IMR-90 (cell line): ENCODE measurements at regions not wholly inside any gene's neighbourhood (a gene's known extent, or its start where the extent isn't known, plus 50 kb on each side); places are given as distances from the start of the nearest gene placed in this dataset.
A peak's percentile ranks its signal among the peaks of the same experiment; 100 is the strongest.

Source experiments
- ATAC-seq: fragments of 200-7000 bp; cut with Tn5 transposase; 2 replicates; pipeline ENCODE4 v1.9.1; 2020; ENCODE audit warnings: low read depth, mild to moderate bottlenecking, moderate library complexity
- BruUV-seq: library from RNA; stranded (reverse); fragments of 400-500 nt; replicated peaks from 2 replicates; lab custom pipeline; 2021; lab: Mats Ljungman, UMichigan
- CTCF ChIA-PET: fragments of 300-600 bp; formaldehyde crosslinking; extraction: SDS; loops from one replicate; lab custom pipeline; 2021; ENCODE audit warnings: antibody characterized with exemption; lab: Yijun Ruan, JAX
- POLR2A ChIA-PET: fragments of 300-600 bp; sonication (Branson Sonifier 250); formaldehyde crosslinking; loops from one replicate; lab custom pipeline; 2022; ENCODE audit warnings: antibody characterized with exemption; ENCODE audit not compliant: unreplicated experiment; lab: Charles Lee
- DNase-seq: peaks from one replicate; pipeline ENCODE4 v3.0.0; 2013
- H2AFZ ChIP-seq: replicated peaks from 2 replicates; pipeline ENCODE3; 2013; ENCODE audit warnings: low read length, mild to moderate bottlenecking; ENCODE audit not compliant: poor library complexity
- H2AK5ac ChIP-seq: 2 replicates; pipeline ENCODE4 v1.6.1; 2013; ENCODE audit warnings: low read depth, low read length, inconsistent platforms
- H2AK9ac ChIP-seq: replicated peaks from 2 replicates; pipeline ENCODE3; 2013; ENCODE audit warnings: mild to moderate bottlenecking, low read depth, low read length, moderate library complexity; ENCODE audit not compliant: poor library complexity
- H2BK120ac ChIP-seq: 2 replicates; pipeline ENCODE4 v1.6.1; 2013; ENCODE audit warnings: low read depth, low read length, inconsistent platforms
- H2BK15ac ChIP-seq: 3 replicates; pipeline ENCODE4 v1.6.1; 2013; ENCODE audit warnings: low read depth, low read length, inconsistent platforms
- H2BK20ac ChIP-seq: 2 replicates; pipeline ENCODE4 v1.6.1; 2013; ENCODE audit warnings: low read depth, mild to moderate bottlenecking, inconsistent platforms, low read length, moderate library complexity
- H2BK5ac ChIP-seq: 2 replicates; pipeline ENCODE4 v1.6.1; 2013; ENCODE audit warnings: mild to moderate bottlenecking, low read depth, low read length, inconsistent platforms; ENCODE audit not compliant: poor library complexity, severe bottlenecking
- H3K14ac ChIP-seq: replicated peaks from 2 replicates; pipeline ENCODE4 v1.6.1; 2013; ENCODE audit warnings: low read depth, low read length, inconsistent platforms
- H3K18ac ChIP-seq: 2 replicates; pipeline ENCODE4 v1.6.1; 2013; ENCODE audit warnings: low read depth, low read length, control low read depth
- H3K23ac ChIP-seq: 2 replicates; pipeline ENCODE4 v1.6.1; 2013; ENCODE audit warnings: low read depth, low read length, inconsistent platforms
- H3K27ac ChIP-seq: 2 replicates; pipeline ENCODE4 v1.5.1; 2013; ENCODE audit warnings: mild to moderate bottlenecking, control low read depth, low read length; ENCODE audit not compliant: insufficient read depth
- H3K27me3 ChIP-seq: 2 replicates; pipeline ENCODE4 v1.6.1; 2013; ENCODE audit warnings: low read length; ENCODE audit not compliant: control insufficient read depth, insufficient read depth
- H3K36me3 ChIP-seq: 2 replicates; pipeline ENCODE4 v1.6.1; 2013; ENCODE audit warnings: low read length, mixed read lengths; ENCODE audit not compliant: control insufficient read depth, insufficient read depth
- H3K4ac ChIP-seq: 2 replicates; pipeline ENCODE4 v1.6.1; 2013; ENCODE audit warnings: low read depth, low read length, inconsistent platforms
- H3K4me1 ChIP-seq: 2 replicates; pipeline ENCODE4 v1.6.1; 2013; ENCODE audit warnings: low read length, mixed read lengths; ENCODE audit not compliant: control insufficient read depth, insufficient read depth
- H3K4me2 ChIP-seq: 2 replicates; pipeline ENCODE4 v1.6.1; 2013; ENCODE audit warnings: low read depth, mild to moderate bottlenecking, control low read depth, low read length, moderate library complexity
- H3K4me3 ChIP-seq: 2 replicates; pipeline ENCODE4 v1.5.1; 2013; ENCODE audit warnings: low read depth, mild to moderate bottlenecking, control low read depth, low read length, moderate library complexity; ENCODE audit not compliant: insufficient read depth
- H3K56ac ChIP-seq: 2 replicates; pipeline ENCODE4 v1.6.1; 2013; ENCODE audit warnings: low read length, inconsistent platforms; ENCODE audit not compliant: insufficient read depth; ENCODE audit errors: extremely low read depth
- H3K79me1 ChIP-seq, 2 experiments: 2 replicates each; pipeline ENCODE4 v1.6.1; 2013; ENCODE audit warnings: low read length in 2 of 2, inconsistent platforms in 1 of 2, low read depth in 1 of 2
- H3K9ac ChIP-seq: 2 replicates; pipeline ENCODE4 v1.6.1; 2013; ENCODE audit warnings: low read depth, low read length, control low read depth
- H3K9me1 ChIP-seq: 2 replicates; pipeline ENCODE4 v1.6.1; 2013; ENCODE audit warnings: low read length, inconsistent platforms; ENCODE audit not compliant: insufficient read depth
- H3K9me3 ChIP-seq: 2 replicates; pipeline ENCODE4 v1.6.1; 2013; ENCODE audit warnings: low read length; ENCODE audit not compliant: control insufficient read depth, insufficient read depth
- H4K20me1 ChIP-seq: 2 replicates; pipeline ENCODE4 v1.6.1; 2013; ENCODE audit warnings: low read length, inconsistent platforms; ENCODE audit not compliant: insufficient read depth
- H4K5ac ChIP-seq: 2 replicates; pipeline ENCODE4 v1.6.1; 2013; ENCODE audit warnings: mild to moderate bottlenecking, low read depth, low read length, control low read depth
- H4K8ac ChIP-seq, 2 experiments: 2 replicates each; pipeline ENCODE4 v1.6.1; 2013; ENCODE audit warnings: low read depth in 2 of 2, low read length in 2 of 2, control low read depth in 1 of 2, inconsistent platforms in 1 of 2
- H4K91ac ChIP-seq: 2 replicates; pipeline ENCODE4 v1.6.1; 2013; ENCODE audit warnings: low read depth, low read length, inconsistent platforms; ENCODE audit not compliant: insufficient read depth
- BHLHE40 ChIP-seq: fragments of 150-350 bp; IDR thresholded peaks from 2 replicates; pipeline ENCODE4 v1.6.1; 2016; ENCODE audit warnings: mild to moderate bottlenecking, low read depth, low read length
- FOS ChIP-seq: fragments of 150-350 bp; IDR thresholded peaks from 2 replicates; pipeline ENCODE4 v1.6.1; 2016; ENCODE audit warnings: low read depth, low read length
- MAFK ChIP-seq: IDR thresholded peaks from 2 replicates; pipeline ENCODE4 v1.6.1; 2012; ENCODE audit warnings: low read depth, low read length, improper control_type of control experiment
- MAZ ChIP-seq: IDR thresholded peaks from 2 replicates; pipeline ENCODE4 v1.6.1; 2012; ENCODE audit warnings: low read depth, mild to moderate bottlenecking, low read length, improper control_type of control experiment, moderate library complexity, borderline replicate concordance
- MXI1 ChIP-seq: IDR thresholded peaks from 2 replicates; pipeline ENCODE4 v1.6.1; 2012; ENCODE audit warnings: low read depth, mild to moderate bottlenecking, low read length, moderate library complexity, borderline replicate concordance
- POLR2A ChIP-seq: IDR thresholded peaks from 2 replicates; pipeline ENCODE4 v1.6.1; 2012; ENCODE audit warnings: mild to moderate bottlenecking, low read depth, low read length
- RAD21 ChIP-seq: IDR thresholded peaks from 2 replicates; pipeline ENCODE4 v1.6.1; 2012; ENCODE audit warnings: low read length, improper control_type of control experiment
- RCOR1 ChIP-seq: IDR thresholded peaks from 2 replicates; pipeline ENCODE4 v1.6.1; 2012; ENCODE audit warnings: mild to moderate bottlenecking, low read length, improper control_type of control experiment; ENCODE audit not compliant: insufficient replicate concordance
- RFX5 ChIP-seq: IDR thresholded peaks from 2 replicates; pipeline ENCODE4 v1.8.0; 2012; ENCODE audit warnings: low read depth, mild to moderate bottlenecking, low read length, moderate library complexity
- WGBS, 2 experiments: methylation state at CpG; one replicate each; pipeline versions ENCODE4 v1.1.5 to v1.1.7; 2013; ENCODE audit warnings: missing lambda C conversion rate in 2 of 2; ENCODE audit not compliant: insufficient read length in 1 of 2; ENCODE audit errors: extremely low coverage in 2 of 2; 5-methylcytosine and 5-hydroxymethylcytosine counted together
- dilution Hi-C: fragments of 300-500 bp; cut with HindIII; formaldehyde crosslinking; loops from one replicate; pipeline ENCODE4 v1.14.3; 2018; ENCODE audit warnings: low sequenced_read_pairs; ENCODE audit not compliant: unreplicated experiment
- in situ Hi-C: fragments of 300-500 bp; cut with MboI; formaldehyde crosslinking; loops from 3 replicates; pipeline ENCODE4 v1.14.3; 2019; ENCODE audit warnings: low sequenced_read_pairs, inconsistent platforms, mixed read lengths
- intact Hi-C: fragments of 100-400 bp; cut with micrococcal nuclease; formaldehyde crosslinking; loops from 2 replicates; pipeline ENCODE4 v1.10.0; 2022
- TF ChIP-seq, protein P1 (sequence below): conservative IDR thresholded peaks from 2 replicates; pipeline ENCODE4 v1.5.1; 2012; ENCODE audit warnings: mild to moderate bottlenecking, low read depth, low read length, improper control_type of control experiment
- TF ChIP-seq, protein P2 (sequence below): fragments of 150-350 bp; IDR thresholded peaks from 2 replicates; pipeline ENCODE4 v1.6.1; 2016; ENCODE audit warnings: low read depth, mild to moderate bottlenecking, low read length, moderate library complexity, borderline replicate concordance

DNA sequence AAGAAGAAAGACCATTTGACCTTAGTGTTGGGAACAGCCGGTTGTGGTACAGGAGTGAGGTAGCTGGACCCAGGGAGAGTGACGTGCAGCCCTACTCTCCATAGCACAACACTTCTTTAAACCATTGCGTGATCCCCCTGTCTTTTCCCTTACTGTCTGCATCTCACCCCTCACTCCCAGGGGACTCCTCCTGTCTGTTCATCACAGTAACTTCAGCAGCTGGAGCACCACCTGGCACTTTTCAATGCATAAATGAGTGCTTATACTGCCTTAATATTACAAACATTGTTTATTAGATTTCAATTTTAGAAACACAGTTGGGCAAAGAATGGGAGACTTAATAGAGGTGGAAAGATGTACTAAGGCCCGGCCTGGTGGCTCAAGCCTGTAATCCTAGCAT lies 285.5 kb downstream of the UQCRFS1 start:
- H3K9ac ChIP-seq, result no peak overlapping the region
- H2BK120ac ChIP-seq, result no peak overlapping the region
- no peak for DNase-seq
- no peak overlapping the region for H2AFZ ChIP-seq
- no peak overlapping the region for H4K91ac ChIP-seq
- no peaks in the 10 kb centered on the region for H3K79me1 ChIP-seq
- no peak overlapping the region for H2BK20ac ChIP-seq
- WGBS, 2 experiments, result 93% methylated on average over 2 of the region's 4 CpGs; no CpG with 5 or more reads in 1 of the 2 experiments
- no peak overlapping the region for H3K4me3 ChIP-seq
- in situ Hi-C loops, result no loop called here
- H2AK9ac ChIP-seq, result no peak overlapping the region
- no peak overlapping the region for H4K5ac ChIP-seq
- CTCF ChIA-PET, result interaction anchor here (0.6 kb wide), 1 partner anchor 648 kb away, joined by 8 read pairs; no protein-coding TSS in a partner anchor
- no peaks in the 10 kb centered on the region for H3K36me3 ChIP-seq
- H3K9me3 ChIP-seq, result 0 out of 2 replicates have a peak, but pooled peaks cover 2% of the 10 kb centered on the region
- H3K4ac ChIP-seq, result peak overlapping the region; percentile 14; the same call in 1 of the 2 replicates
- ATAC-seq, result no peak
- no peak overlapping the region for H2BK5ac ChIP-seq
- no TSS peak for BruUV-seq
- dilution Hi-C loops, result no loop called here
- H3K27ac ChIP-seq, result no peak overlapping the region
- no peaks in the 10 kb centered on the region for H3K27me3 ChIP-seq
- H3K9me1 ChIP-seq, result no peaks in the 10 kb centered on the region
- no peaks in the 10 kb centered on the region for H4K20me1 ChIP-seq
- no peak overlapping the region for H3K23ac ChIP-seq
- POLR2A ChIA-PET, result no interaction called here
- no peak overlapping the region for H2AK5ac ChIP-seq
- H3K4me2 ChIP-seq, result no peak overlapping the region
- H3K18ac ChIP-seq, result no peak overlapping the region
- intact Hi-C loops, result no loop called here
- H4K8ac ChIP-seq, result no peak overlapping the region
- H3K14ac ChIP-seq, result no peak overlapping the region
- TF ChIP-seq, protein P1, sequence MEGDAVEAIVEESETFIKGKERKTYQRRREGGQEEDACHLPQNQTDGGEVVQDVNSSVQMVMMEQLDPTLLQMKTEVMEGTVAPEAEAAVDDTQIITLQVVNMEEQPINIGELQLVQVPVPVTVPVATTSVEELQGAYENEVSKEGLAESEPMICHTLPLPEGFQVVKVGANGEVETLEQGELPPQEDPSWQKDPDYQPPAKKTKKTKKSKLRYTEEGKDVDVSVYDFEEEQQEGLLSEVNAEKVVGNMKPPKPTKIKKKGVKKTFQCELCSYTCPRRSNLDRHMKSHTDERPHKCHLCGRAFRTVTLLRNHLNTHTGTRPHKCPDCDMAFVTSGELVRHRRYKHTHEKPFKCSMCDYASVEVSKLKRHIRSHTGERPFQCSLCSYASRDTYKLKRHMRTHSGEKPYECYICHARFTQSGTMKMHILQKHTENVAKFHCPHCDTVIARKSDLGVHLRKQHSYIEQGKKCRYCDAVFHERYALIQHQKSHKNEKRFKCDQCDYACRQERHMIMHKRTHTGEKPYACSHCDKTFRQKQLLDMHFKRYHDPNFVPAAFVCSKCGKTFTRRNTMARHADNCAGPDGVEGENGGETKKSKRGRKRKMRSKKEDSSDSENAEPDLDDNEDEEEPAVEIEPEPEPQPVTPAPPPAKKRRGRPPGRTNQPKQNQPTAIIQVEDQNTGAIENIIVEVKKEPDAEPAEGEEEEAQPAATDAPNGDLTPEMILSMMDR, result no peak
- TF ChIP-seq POLR2A, result no peak
- TF ChIP-seq MAZ, result no peak
- TF ChIP-seq RFX5, result no peak
- no peak for TF ChIP-seq RCOR1
- TF ChIP-seq BHLHE40, result no peak
- no peak for TF ChIP-seq RAD21
- TF ChIP-seq FOS, result no peak
- TF ChIP-seq, protein P2, sequence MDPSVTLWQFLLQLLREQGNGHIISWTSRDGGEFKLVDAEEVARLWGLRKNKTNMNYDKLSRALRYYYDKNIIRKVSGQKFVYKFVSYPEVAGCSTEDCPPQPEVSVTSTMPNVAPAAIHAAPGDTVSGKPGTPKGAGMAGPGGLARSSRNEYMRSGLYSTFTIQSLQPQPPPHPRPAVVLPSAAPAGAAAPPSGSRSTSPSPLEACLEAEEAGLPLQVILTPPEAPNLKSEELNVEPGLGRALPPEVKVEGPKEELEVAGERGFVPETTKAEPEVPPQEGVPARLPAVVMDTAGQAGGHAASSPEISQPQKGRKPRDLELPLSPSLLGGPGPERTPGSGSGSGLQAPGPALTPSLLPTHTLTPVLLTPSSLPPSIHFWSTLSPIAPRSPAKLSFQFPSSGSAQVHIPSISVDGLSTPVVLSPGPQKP, result no peak
- no peak for TF ChIP-seq MXI1
- TF ChIP-seq MAFK, result no peak
- peaks cover 4% of the 10 kb centered on the region; the same call in 1 of the 2 replicates for H3K4me1 ChIP-seq
- no peak overlapping the region for H2BK15ac ChIP-seq
- no peak overlapping the region for H3K56ac ChIP-seq
